Breast epithelium (tissue), 3 donors: ENCODE measurements at regions not wholly inside any gene's neighbourhood (a gene's known extent, or its start where the extent isn't known, plus 50 kb on each side); places are given as distances from the start of the nearest gene placed in this dataset.

Experiments
- CTCF ChIP-seq, 3 donors: fragments of 450-650 bp; IDR thresholded peaks; one replicate each; pipeline ENCODE4 v1.5.1; 2016 to 2017; ENCODE audit warnings: antibody characterized with exemption in 3 of 3, mild to moderate bottlenecking in 3 of 3, moderate library complexity in 3 of 3
- POLR2A ChIP-seq: fragments of 450-650 bp; IDR thresholded peaks from one replicate; pipeline ENCODE4 v1.6.1; 2016; ENCODE audit warnings: antibody characterized with exemption, mild to moderate bottlenecking, moderate library complexity
- POLR2AphosphoS5 ChIP-seq, 3 donors: sonication (generic); formaldehyde crosslinking; IDR thresholded peaks; one replicate each; pipeline ENCODE4 v1.6.1; 2017; ENCODE audit warnings: antibody characterized with exemption in 3 of 3

GRCh38 chr11:81829976-81830375 is 903.7 kb downstream of the FAM181B start:
- TF ChIP-seq CTCF (IDR thresholded peaks at IDR 0.05) = no peak
- no peak for TF ChIP-seq POLR2AphosphoS5 (IDR thresholded peaks at IDR 0.05)
- TF ChIP-seq POLR2A = no peak
